ENCODE measurements at regions not wholly inside any gene's neighbourhood (a gene's known extent, or its start where the extent isn't known, plus 50 kb on each side); places are given as distances from the start of the nearest gene placed in this dataset.

DNA sequence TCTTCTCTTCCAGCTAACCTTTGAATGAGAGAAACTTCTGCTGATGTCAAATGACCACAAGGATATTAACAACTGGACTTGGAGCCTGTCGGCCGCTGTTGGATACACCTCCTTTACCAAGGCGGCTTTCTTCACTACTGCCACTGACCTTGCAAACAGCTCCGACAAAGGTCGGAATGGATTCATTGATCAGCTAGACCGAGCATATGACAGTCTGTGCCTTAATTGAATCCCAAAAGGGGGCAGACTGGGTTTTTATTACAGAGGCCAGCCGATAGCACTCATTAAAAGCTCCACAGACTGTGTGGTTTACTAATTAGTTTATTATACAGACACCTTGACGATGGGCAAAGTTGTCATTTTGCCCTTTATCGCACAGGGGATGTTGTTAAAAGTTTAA lies 394.5 kb downstream of the RERGL start:
- no peaks in the 10 kb centered on the region for H3K9me2 ChIP-seq (ENCODE audit: insufficient read depth, low read length)
- H3K79me2 ChIP-seq (replicated peaks; ENCODE audit: insufficient read depth, low read length), result no peaks in the 10 kb centered on the region
- no peaks in the 10 kb centered on the region for H3K9me3 ChIP-seq (ENCODE audit: low read length)
- no peaks in the 10 kb centered on the region for H3K27me3 ChIP-seq (ENCODE audit: insufficient read depth, low read depth, low read length)
- H3K9ac ChIP-seq (ENCODE audit: low read length), result no peak overlapping the region
- TF ChIP-seq POLR2AphosphoS5 (IDR thresholded peaks at IDR 0.05) (no peak), CTCF (IDR thresholded peaks at IDR 0.05; ENCODE audit: poor library complexity, severe bottlenecking) (no peak), MXI1 (conservative IDR thresholded peaks at IDR 0.05; ENCODE audit: poor library complexity, severe bottlenecking) (no peak), EZH2 (IDR thresholded peaks at IDR 0.05; ENCODE audit: borderline replicate concordance, insufficient read depth, low read length, poor library complexity, severe bottlenecking) (no peak), RAD21 (conservative IDR thresholded peaks at IDR 0.05) (no peak), REST (IDR thresholded peaks at IDR 0.05; ENCODE audit: borderline replicate concordance) (no peak), EP300 (conservative IDR thresholded peaks at IDR 0.05; ENCODE audit: poor library complexity, severe bottlenecking) (no peak), TAF1 (IDR thresholded peaks at IDR 0.05; ENCODE audit: low read depth) (no peak), SMC3 (conservative IDR thresholded peaks at IDR 0.05; ENCODE audit: poor library complexity) (no peak)
- H4K20me1 ChIP-seq (ENCODE audit: insufficient read depth), result no peaks in the 10 kb centered on the region
- no peaks in the 10 kb centered on the region for H3F3A ChIP-seq (ENCODE audit: insufficient read depth, low read length, poor library complexity, severe bottlenecking)
- no peak overlapping the region for H2AFZ ChIP-seq (ENCODE audit: low read depth, low read length)
- H3K4me2 ChIP-seq (ENCODE audit: low read length), result no peak overlapping the region
- no peak overlapping the region for H3K4me3 ChIP-seq (ENCODE audit: low read length)
- no peaks in the 10 kb centered on the region for H3K36me3 ChIP-seq (ENCODE audit: insufficient read depth, low read length)
- H3K27ac ChIP-seq (ENCODE audit: low read length), result no peak overlapping the region

DNA sequence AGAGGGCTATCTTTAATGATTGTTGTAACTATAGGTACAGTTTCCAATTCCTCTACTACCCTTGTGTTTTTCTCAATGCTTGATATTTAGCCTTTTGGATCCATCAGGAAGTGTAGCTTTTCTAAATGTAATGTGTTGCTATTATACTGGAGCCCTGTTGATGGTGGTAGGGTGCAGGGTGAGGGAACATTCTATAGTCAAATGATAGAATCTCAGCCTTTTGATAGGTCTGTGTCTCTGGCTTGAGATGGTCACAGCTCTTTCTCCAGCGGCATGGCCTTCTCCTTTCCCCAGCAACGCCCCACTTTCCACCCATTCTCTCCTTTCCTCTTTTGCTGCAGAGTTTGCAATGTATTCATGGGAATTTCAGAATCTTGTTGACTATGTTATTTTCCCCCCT lies 398.6 kb downstream of the RERGL start:
- no peak for TF ChIP-seq SMC3 (conservative IDR thresholded peaks at IDR 0.05; ENCODE audit: poor library complexity)
- TF ChIP-seq CTCF (IDR thresholded peaks at IDR 0.05; ENCODE audit: poor library complexity, severe bottlenecking), result no peak
- TF ChIP-seq POLR2AphosphoS5 (IDR thresholded peaks at IDR 0.05), result no peak
- no peak for TF ChIP-seq REST (IDR thresholded peaks at IDR 0.05; ENCODE audit: borderline replicate concordance)
- no peak for TF ChIP-seq TAF1 (IDR thresholded peaks at IDR 0.05; ENCODE audit: low read depth)
- TF ChIP-seq RAD21 (conservative IDR thresholded peaks at IDR 0.05), result no peak
- no peak for TF ChIP-seq MXI1 (conservative IDR thresholded peaks at IDR 0.05; ENCODE audit: poor library complexity, severe bottlenecking)
- no peak for TF ChIP-seq EZH2 (IDR thresholded peaks at IDR 0.05; ENCODE audit: borderline replicate concordance, insufficient read depth, low read length, poor library complexity, severe bottlenecking)
- TF ChIP-seq EP300 (conservative IDR thresholded peaks at IDR 0.05; ENCODE audit: poor library complexity, severe bottlenecking), result no peak
- H3K4me2 ChIP-seq (ENCODE audit: low read length), result no peak overlapping the region
- H3K36me3 ChIP-seq (ENCODE audit: insufficient read depth, low read length), result no peaks in the 10 kb centered on the region
- no peak overlapping the region for H2AFZ ChIP-seq (ENCODE audit: low read depth, low read length)
- H3K79me2 ChIP-seq (replicated peaks; ENCODE audit: insufficient read depth, low read length), result no peaks in the 10 kb centered on the region
- no peaks in the 10 kb centered on the region for H3K9me2 ChIP-seq (ENCODE audit: insufficient read depth, low read length)
- no peaks in the 10 kb centered on the region for H3F3A ChIP-seq (ENCODE audit: insufficient read depth, low read length, poor library complexity, severe bottlenecking)
- H3K9me3 ChIP-seq (ENCODE audit: low read length), result no peaks in the 10 kb centered on the region
- H3K27me3 ChIP-seq (ENCODE audit: insufficient read depth, low read depth, low read length), result no peaks in the 10 kb centered on the region
- no peaks in the 10 kb centered on the region for H4K20me1 ChIP-seq (ENCODE audit: insufficient read depth)
- H3K4me3 ChIP-seq (ENCODE audit: low read length), result no peak overlapping the region
- no peak overlapping the region for H3K9ac ChIP-seq (ENCODE audit: low read length)
- H3K27ac ChIP-seq (ENCODE audit: low read length), result no peak overlapping the region

Data from neural cell (in vitro differentiated cells).